HK-2 (cell line): ENCODE measurements at regions not wholly inside any gene's neighbourhood (a gene's known extent, or its start where the extent isn't known, plus 50 kb on each side); places are given as distances from the start of the nearest gene placed in this dataset.
"Not testable (repeated sequence)": the region's sequence is repeated elsewhere in the genome, so short reads cannot be mapped to it uniquely, and the experiment has no call there.

ENCODE experiments used
- DNase-seq: peaks from one replicate; pipeline ENCODE4 v3.0.0-alpha.2; 2018; ENCODE audit not compliant: unreplicated experiment

- no peak for DNase-seq
These were observed 584.2 kb downstream of the SUCLG1 start for GRCh38 chr2:83874712-83875430.

- DNase-seq: no peak
These were observed 585.0 kb downstream of the SUCLG1 start for GRCh38 chr2:83874066-83874465.

DNA sequence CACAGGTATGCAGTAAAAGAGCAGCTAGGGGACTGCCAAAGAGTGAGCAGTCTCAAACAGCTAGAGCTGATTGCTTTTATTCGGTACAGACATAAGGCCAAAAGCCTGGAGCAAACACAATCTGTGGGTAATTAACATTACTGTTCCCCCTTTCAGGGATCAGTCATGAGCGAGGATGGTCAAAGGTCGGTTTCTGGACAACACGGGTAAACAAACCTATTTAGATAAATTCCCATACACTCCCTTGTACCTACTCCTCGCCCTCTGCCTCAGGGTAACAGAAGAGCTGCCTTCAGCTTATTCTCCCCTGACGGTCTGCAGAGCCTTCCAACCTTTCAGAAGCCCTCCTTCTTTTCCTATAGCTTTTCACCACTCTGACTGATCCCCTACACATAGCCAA is 586.0 kb downstream of the SUCLG1 start:
- no peak for DNase-seq

- DNase-seq: no peak
These were observed 592.9 kb downstream of the SUCLG1 start for GRCh38 chr2:83866211-83866610.

GRCh38 chr2:83862600-83862999 is 596.5 kb downstream of the SUCLG1 start:
- no peak for DNase-seq

DNA sequence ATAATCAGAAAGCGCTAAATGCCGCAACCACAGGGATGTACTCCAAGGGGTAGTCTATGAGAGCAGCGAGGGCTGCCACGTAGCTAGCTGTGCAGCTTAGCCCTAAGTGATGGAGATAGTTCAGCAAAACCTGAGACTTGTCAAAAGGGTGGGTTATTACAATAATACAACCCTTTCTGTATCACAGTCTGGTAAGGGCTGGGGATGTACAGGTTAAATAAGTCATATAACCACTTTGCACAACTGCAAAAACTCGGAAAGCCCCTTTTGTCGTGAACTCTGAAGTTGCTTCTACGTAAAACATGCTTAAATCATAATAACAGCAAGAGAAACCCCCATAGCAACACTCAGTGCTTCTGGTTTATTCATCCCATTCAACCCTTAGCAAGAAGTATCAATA is 598.8 kb downstream of the SUCLG1 start:
- no peak for DNase-seq

DNA sequence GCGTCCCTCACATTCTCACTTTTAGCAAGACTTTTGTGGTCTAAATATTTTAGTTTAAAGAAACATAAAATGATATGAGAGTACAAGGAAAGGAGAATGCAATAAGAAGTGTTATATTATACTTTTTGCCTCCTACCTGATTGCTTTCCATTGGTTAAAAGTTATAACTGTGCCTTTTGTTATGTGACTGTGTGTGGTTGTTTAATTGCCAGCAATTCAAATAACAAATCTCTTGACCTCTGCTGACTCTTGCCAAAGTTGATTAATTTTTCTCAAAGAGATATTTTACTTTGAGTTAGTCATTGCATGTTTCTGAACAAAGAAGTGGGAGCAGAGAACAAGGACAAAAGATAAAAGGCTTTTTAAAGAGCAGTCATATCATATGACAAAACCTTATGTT is 599.5 kb downstream of the SUCLG1 start:
- no peak for DNase-seq

- no peak for DNase-seq
These were observed 608.0 kb downstream of the SUCLG1 start for GRCh38 chr2:83851066-83851465.

DNA sequence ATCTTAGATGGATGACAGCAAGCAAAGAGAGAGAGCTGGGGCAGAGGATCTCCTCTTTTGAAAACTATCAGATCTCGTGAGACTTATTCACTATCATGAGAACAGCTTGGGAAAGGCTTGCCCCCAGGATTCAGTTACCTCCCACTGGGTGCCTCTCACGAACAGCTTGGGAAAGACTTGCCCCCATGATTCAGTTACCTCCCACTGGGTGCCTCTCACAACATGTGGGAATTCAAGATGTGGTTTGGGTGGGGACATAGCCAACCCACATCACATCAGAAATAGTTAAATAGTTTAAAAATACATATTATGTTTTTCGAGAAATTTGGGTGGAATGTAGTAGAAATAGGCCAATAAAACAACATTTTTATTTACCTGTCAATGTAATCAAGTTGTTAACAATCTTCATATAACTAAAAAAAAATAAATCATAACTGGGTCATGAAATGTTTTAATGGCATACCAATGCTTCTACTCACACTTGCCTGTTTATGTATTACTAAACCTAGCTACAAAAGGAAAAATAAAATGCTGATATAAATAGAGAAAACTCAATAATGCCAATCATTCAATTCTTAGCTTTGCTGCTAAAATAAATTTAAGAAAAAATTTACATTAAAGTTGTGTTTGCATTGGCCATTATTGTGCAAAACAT is 608.9 kb downstream of the SUCLG1 start:
- DNase-seq: no peak

DNA sequence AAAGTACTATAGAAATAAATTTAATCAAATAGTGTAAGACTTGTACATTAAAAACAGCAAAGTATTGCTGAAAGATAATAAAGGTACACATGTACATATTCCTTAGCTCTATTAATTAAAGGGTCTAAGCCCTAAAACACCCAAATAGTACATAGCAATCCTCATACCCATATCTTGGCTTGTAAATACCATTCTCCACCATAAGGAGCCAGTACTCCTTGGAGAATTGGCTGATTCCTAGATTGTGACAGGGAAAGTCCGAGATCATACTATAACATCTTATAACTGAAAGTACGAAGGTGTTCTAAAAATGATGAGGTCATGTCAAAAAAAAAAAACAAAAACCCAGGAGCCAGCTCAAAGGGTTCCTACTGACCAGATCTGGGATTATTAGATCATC is 614.6 kb downstream of the SUCLG1 start:
- DNase-seq: no peak

- no peak for DNase-seq
These were observed 616.7 kb downstream of the SUCLG1 start for GRCh38 chr2:83842421-83842820.

GRCh38 chr2:83837823-83838222 is 621.3 kb downstream of the SUCLG1 start:
- DNase-seq: no peak

DNA sequence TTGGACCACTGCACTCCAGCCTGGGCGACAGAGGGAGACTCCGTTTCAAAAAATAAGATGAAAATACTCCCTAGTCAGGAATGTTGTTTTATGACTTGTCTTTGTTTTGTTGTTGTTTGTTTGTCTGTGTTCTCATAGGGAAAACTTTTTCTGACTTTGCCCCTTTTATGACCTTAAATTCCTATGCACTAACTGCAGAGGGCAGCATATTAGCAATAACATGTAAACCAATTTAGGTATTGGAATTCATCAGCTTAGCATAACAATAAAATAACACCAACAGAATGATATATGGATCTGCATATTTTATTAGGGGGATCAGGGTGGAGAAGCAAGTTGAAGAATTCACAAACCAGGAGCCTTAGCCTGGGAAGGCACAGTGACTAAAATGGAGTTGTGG is 631.5 kb downstream of the SUCLG1 start:
- no peak for DNase-seq

- DNase-seq: no peak
These were observed 632.5 kb downstream of the SUCLG1 start for GRCh38 chr2:83826577-83826976.

- no peak for DNase-seq
These were observed 635.9 kb downstream of the SUCLG1 start for GRCh38 chr2:83823229-83823628.

DNA sequence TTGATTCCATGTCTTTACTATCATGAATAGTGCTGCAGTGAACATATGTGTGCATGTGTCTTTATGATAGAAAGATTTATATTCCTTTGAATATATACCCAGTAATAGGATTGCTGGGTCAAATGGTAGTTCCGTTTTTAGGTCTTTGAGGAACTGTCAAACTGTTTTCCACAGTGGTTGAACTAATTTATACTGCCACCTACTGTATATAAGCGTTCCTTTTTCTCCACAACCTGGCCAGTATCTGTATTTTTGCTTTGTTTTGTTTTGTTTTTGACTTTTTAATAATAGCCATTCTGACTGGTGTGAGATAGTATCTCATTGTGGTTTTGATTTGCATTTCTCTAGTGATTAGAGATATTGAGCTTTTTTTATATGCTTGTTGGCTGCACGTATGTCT is 641.6 kb downstream of the SUCLG1 start:
- no peak for DNase-seq

GRCh38 chr2:83808878-83809277 is 650.2 kb downstream of the SUCLG1 start:
- DNase-seq: no peak

DNA sequence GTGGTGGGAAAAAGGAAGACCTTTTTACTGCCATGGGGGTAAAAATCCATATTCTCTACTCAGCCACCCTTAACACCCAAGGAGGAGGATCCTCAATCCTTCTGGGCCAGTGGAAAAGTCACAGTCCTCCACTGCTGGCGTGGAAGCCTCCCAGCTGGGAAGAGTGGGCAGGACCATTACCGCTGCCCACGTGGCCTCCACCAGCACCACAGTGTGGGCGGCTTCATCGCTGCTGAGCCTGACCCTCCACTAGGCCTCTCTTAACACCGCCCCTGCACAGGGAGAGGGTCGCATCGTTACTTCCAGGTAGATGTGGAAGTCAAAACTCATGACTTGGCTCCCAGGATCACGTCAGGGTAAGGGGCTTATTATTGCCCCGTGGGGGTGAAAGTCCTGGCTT is 656.5 kb downstream of the SUCLG1 start:
- DNase-seq: no peak

GRCh38 chr2:83795777-83796176 is 663.3 kb downstream of the SUCLG1 start:
- DNase-seq: no peak

GRCh38 chr2:83790467-83790866 is 668.6 kb downstream of the SUCLG1 start:
- not testable (repeated sequence) for DNase-seq

DNA sequence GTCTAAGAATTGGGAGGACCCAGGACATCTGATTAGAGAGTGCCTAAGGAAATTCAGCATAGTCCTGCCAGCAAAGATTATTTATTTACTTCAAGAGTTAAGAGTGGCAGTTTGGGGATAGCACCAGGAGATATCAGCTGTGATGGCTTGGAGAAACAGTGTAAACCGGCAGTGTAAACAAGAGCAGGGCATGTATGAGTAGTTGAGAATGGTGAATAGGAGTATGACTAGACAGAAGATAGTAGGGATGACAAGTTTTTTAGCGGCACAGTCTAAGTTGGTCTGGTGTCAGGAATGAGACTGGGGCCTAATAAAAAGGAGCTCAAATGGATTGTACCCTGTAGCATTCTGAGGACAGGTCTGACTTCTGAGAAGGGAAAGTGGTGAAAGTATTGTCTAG is 669.4 kb downstream of the SUCLG1 start:
- not testable (repeated sequence) for DNase-seq

GRCh38 chr2:83788938-83789566 is 670.0 kb downstream of the SUCLG1 start:
- not testable (repeated sequence) for DNase-seq

DNA sequence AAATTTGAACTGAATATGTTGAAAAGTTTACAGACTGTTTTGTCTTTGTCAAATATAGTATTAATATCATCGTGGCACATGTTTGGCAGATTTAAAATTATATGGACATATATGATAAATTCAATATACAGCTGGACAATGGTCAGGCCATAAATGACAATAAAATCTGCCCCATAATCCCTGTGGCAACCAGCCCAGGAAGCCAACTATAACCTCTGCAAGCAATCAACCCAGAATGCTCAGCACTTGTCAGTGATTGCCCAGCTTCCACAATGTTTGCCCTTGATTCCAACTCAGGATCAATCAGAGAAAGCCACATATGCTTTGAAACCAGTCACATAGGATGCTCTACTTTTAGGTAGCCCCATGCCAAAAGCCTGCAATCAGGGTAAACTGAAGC is 671.9 kb downstream of the SUCLG1 start:
- DNase-seq: no peak
